ENCODE measurements at regions not wholly inside any gene's neighbourhood (a gene's known extent, or its start where the extent isn't known, plus 50 kb on each side); places are given as distances from the start of the nearest gene placed in this dataset.

DNA sequence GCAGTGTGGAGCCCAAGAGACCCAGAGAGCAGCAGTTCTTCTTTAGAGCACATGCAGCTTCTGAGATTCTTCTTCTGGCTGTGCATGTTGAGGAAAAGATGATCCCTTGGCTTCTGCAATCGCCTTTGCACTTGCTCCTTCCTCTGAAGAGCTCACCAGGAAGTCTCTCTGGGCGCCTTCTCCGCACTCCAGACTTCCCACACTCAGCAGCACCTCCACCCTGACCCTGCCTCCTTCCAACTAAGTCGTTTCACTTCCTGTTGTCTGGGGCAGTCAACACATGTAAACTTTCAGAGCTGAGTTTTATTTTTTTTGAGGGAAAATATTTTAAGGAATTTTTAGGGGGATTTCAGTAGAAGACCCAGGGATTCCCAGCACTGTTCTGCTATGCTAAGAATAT, 73.4 kb upstream of the F3 start:
- peaks cover 13% of the 10 kb centered on the region for H3K36me3 Mint-ChIP-seq (ENCODE audit: insufficient read depth, unreplicated experiment)
- H3K4me1 ChIP-seq = peaks cover 61% of the 10 kb centered on the region
- DNase-seq = no peak
- no peaks in the 10 kb centered on the region for H3K27me3 Mint-ChIP-seq (ENCODE audit: insufficient read depth, unreplicated experiment)
- no peaks in the 10 kb centered on the region for H3K27me3 ChIP-seq (replicated peaks; ENCODE audit: control insufficient read depth, insufficient read depth, low read length)
- H3K9me3 ChIP-seq = peaks cover 4% of the 10 kb centered on the region; the same call in 1 of the 2 replicates
- H3K4me3 ChIP-seq (ENCODE audit: low read depth, low read length) = no peak overlapping the region
- no peak overlapping the region for H3K4me3 Mint-ChIP-seq (ENCODE audit: unreplicated experiment)
- BruUV-seq (replicated peaks) = no TSS peak
- POLR2A ChIA-PET = no interaction called here
- peak overlapping the region; percentile 86 for H3K27ac Mint-ChIP-seq (ENCODE audit: unreplicated experiment)
- no peaks in the 10 kb centered on the region for H3K9me3 Mint-ChIP-seq (ENCODE audit: unreplicated experiment)
- TF ChIP-seq, protein P1, sequence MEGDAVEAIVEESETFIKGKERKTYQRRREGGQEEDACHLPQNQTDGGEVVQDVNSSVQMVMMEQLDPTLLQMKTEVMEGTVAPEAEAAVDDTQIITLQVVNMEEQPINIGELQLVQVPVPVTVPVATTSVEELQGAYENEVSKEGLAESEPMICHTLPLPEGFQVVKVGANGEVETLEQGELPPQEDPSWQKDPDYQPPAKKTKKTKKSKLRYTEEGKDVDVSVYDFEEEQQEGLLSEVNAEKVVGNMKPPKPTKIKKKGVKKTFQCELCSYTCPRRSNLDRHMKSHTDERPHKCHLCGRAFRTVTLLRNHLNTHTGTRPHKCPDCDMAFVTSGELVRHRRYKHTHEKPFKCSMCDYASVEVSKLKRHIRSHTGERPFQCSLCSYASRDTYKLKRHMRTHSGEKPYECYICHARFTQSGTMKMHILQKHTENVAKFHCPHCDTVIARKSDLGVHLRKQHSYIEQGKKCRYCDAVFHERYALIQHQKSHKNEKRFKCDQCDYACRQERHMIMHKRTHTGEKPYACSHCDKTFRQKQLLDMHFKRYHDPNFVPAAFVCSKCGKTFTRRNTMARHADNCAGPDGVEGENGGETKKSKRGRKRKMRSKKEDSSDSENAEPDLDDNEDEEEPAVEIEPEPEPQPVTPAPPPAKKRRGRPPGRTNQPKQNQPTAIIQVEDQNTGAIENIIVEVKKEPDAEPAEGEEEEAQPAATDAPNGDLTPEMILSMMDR (IDR thresholded peaks at IDR 0.05; ENCODE audit: insufficient read depth in 1 of 2, low read depth in 1 of 2, low read length in 1 of 2, severe bottlenecking in 1 of 2, unreplicated experiment in 1 of 2) = no peak
- intact Hi-C loops (cut with micrococcal nuclease; ENCODE audit: unreplicated experiment) = no loop called here
- CTCF ChIA-PET = no interaction called here
- H3K36me3 ChIP-seq (ENCODE audit: control insufficient read depth, insufficient read depth, low read length) = no peaks in the 10 kb centered on the region
- peaks cover 27% of the 10 kb centered on the region for H3K4me1 Mint-ChIP-seq (ENCODE audit: low read depth, unreplicated experiment)

DNA sequence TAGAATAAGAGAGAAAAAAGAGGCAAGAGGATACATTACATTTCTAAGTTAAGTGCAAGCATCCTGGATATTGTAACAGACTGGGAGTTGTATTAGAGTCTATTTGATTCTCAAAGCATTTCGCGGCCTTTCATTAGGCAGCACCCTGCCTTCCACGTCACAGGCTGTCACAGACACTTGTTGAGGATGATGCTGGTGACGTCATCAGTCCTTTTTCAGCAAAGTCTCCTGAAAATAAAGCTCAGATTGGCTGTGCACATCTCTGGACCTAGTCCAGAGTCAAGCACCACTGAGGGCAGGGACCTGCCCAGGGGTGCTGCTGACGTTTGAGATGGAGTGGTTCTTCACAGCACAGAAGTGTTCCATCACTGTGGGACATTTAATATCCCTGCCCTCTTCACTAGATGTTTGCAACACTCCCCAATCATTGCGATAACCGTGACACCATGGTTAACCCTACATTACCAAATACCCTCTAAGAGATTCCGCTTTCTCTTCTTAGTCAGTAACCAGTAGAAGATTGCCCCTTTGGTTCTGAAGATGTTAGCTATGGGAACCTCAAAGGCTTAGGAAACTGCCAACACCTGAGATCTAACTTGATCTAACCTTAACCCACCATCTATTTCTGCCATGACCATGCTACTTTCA, 72.7 kb upstream of the F3 start:
- POLR2A ChIA-PET = no interaction called here
- TF ChIP-seq, protein P1 (IDR thresholded peaks at IDR 0.05; ENCODE audit: insufficient read depth in 1 of 2, low read depth in 1 of 2, low read length in 1 of 2, severe bottlenecking in 1 of 2, unreplicated experiment in 1 of 2) = no peak

DNA sequence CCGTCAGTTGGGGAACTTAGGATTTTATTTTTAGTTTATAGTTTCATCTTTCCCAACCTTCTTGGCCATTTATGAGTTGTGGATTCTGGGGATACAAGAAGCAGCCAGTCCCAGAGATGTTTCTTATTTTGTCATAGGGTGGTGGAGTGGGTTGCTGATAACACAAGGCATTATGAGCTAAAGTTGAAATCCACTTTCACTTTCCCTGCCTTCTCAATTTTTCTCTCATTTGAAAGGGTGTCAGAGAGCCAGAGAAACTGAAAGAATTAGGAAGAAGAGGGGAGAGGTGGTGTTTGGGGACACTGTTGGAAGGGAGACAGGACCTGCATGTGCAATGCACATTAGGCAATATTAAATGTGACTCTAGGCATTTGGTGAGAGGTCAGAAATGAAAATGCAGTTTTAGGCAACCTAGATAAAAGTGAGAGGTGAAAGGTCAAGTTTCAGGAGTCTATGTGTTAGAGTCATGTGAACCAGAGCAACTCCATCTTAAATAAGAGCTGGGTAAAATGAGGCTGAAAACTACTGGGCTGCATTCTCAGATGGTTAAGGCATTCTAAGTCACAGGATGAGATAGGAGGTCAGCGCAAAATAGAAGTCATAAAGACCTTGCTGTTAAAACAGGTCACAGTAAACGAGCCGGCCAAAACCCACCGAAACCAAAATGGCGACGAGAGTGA, 71.1 kb upstream of the F3 start:
- peak overlapping the region; percentile 58 for H3K27ac Mint-ChIP-seq (ENCODE audit: unreplicated experiment)
- BruUV-seq (replicated peaks) = no TSS peak
- peaks cover 72% of the 10 kb centered on the region for H3K4me1 ChIP-seq

More for the DNA sequence above, 72.7 kb upstream of the F3 start:
- peaks cover 63% of the 10 kb centered on the region for H3K4me1 ChIP-seq
- H3K4me3 ChIP-seq (ENCODE audit: low read depth, low read length) = no peak overlapping the region
- peaks cover 32% of the 10 kb centered on the region for H3K4me1 Mint-ChIP-seq (ENCODE audit: low read depth, unreplicated experiment)
- H3K4me3 Mint-ChIP-seq (ENCODE audit: unreplicated experiment) = no peak overlapping the region
- intact Hi-C loops (cut with micrococcal nuclease; ENCODE audit: unreplicated experiment) = no loop called here
- 0 out of 2 replicates have a peak, but pooled peaks cover 4% of the 10 kb centered on the region for H3K9me3 ChIP-seq
- H3K27me3 ChIP-seq (replicated peaks; ENCODE audit: control insufficient read depth, insufficient read depth, low read length) = no peaks in the 10 kb centered on the region
- no peak for DNase-seq
- no peaks in the 10 kb centered on the region for H3K36me3 ChIP-seq (ENCODE audit: control insufficient read depth, insufficient read depth, low read length)
- CTCF ChIA-PET = no interaction called here
- H3K27ac Mint-ChIP-seq (ENCODE audit: unreplicated experiment) = peak overlapping the region; percentile 86
- H3K36me3 Mint-ChIP-seq (ENCODE audit: insufficient read depth, unreplicated experiment) = peaks cover 13% of the 10 kb centered on the region
- no TSS peak for BruUV-seq (replicated peaks)
- H3K27me3 Mint-ChIP-seq (ENCODE audit: insufficient read depth, unreplicated experiment) = no peaks in the 10 kb centered on the region
- no peaks in the 10 kb centered on the region for H3K9me3 Mint-ChIP-seq (ENCODE audit: unreplicated experiment)

More for the DNA sequence above, 71.1 kb upstream of the F3 start:
- ChIA-PET POLR2A (interaction anchor here (0.6 kb wide), 1 partner anchor 37 kb away, joined by 3 read pairs; no protein-coding TSS in a partner anchor), CTCF (no interaction called here)
- Histone ChIP-seq H3K36me3 (ENCODE audit: control insufficient read depth, insufficient read depth, low read length) (no peaks in the 10 kb centered on the region), H3K4me3 (ENCODE audit: low read depth, low read length) (no peak overlapping the region), H3K27me3 (replicated peaks; ENCODE audit: control insufficient read depth, insufficient read depth, low read length) (no peaks in the 10 kb centered on the region), H3K9me3 (0 out of 2 replicates have a peak, but pooled peaks cover under 1% of the 10 kb centered on the region)
- Mint-ChIP-seq H3K4me3 (ENCODE audit: unreplicated experiment) (no peak overlapping the region), H3K27me3 (ENCODE audit: insufficient read depth, unreplicated experiment) (no peaks in the 10 kb centered on the region), H3K4me1 (ENCODE audit: low read depth, unreplicated experiment) (peaks cover 46% of the 10 kb centered on the region), H3K36me3 (ENCODE audit: insufficient read depth, unreplicated experiment) (peaks cover 16% of the 10 kb centered on the region), H3K9me3 (ENCODE audit: unreplicated experiment) (peaks cover 8% of the 10 kb centered on the region)
- intact Hi-C loops (cut with micrococcal nuclease; ENCODE audit: unreplicated experiment) = no loop called here
- DNase-seq = no peak
- TF ChIP-seq, protein P1 (IDR thresholded peaks at IDR 0.05; ENCODE audit: insufficient read depth in 1 of 2, low read depth in 1 of 2, low read length in 1 of 2, severe bottlenecking in 1 of 2, unreplicated experiment in 1 of 2) = no peak
